Tibial artery (tissue), 4 donors: ENCODE measurements at regions not wholly inside any gene's neighbourhood (a gene's known extent, or its start where the extent isn't known, plus 50 kb on each side); places are given as distances from the start of the nearest gene placed in this dataset.

ENCODE experiments used
- DNase-seq, 2 donors: peaks; one replicate each; pipeline ENCODE4 v3.0.0-alpha.2; 2019
- H3K27ac ChIP-seq, 2 donors: fragments of 200-600 bp; sonication (generic) in 1 of 2; 1 replicate in 1 of 2; 2 replicates in 1 of 2; pipeline ENCODE4 v1.5.1; 2018 to 2019; ENCODE audit warnings: mild to moderate bottlenecking in 1 of 2
- H3K27me3 ChIP-seq, 2 donors: fragments of 200-600 bp; sonication (generic) in 1 of 2; one replicate each; pipeline versions ENCODE4 v1.5.1 to v1.6.0; 2016 to 2019
- H3K36me3 ChIP-seq, 3 donors: fragments of 200-600 bp; sonication (generic) in 2 of 3; one replicate each; pipeline ENCODE4 v1.5.1; 2016 to 2019; ENCODE audit warnings: mild to moderate bottlenecking in 2 of 3
- H3K4me1 ChIP-seq, 4 donors: fragments of 200-600 bp; sonication (generic) in 2 of 4; 1 replicate in 3 of 4; 2 replicates in 1 of 4; pipeline ENCODE4 v1.5.1; 2016 to 2019
- H3K4me3 ChIP-seq, 2 donors: fragments of 200-600 bp; sonication (generic) in 1 of 2; 1 replicate in 1 of 2; 2 replicates in 1 of 2; pipeline ENCODE4 v1.5.1; 2018 to 2019; ENCODE audit warnings: mild to moderate bottlenecking in 2 of 2
- H3K9me3 ChIP-seq, 3 donors: fragments of 200-600 bp; sonication (generic) in 1 of 3; one replicate each; pipeline ENCODE4 v1.5.1; 2016 to 2019
- intact Hi-C: fragments of 100-400 bp; cut with DNase I; formaldehyde crosslinking; loops from one replicate; pipeline ENCODE4 v1.15.0; 2023; ENCODE audit warnings: low total_unique reads
- TF ChIP-seq, protein P1 (sequence below), 2 experiments: fragments of 200-600 bp in 1 of 2; fragments of 450-650 bp in 1 of 2; IDR thresholded peaks; one replicate each; pipeline ENCODE4 v1.5.1; 2017 to 2019; ENCODE audit warnings: antibody characterized with exemption in 2 of 2, mild to moderate bottlenecking in 1 of 2, moderate library complexity in 1 of 2

- Histone ChIP-seq H3K27ac (no peak overlapping the region), H3K4me1 (peaks cover 0 to 6% (median 0%) of the 10 kb centered on the region in 4 donors), H3K9me3 (no peaks in the 10 kb centered on the region), H3K4me3 (no peak overlapping the region), H3K27me3 (no peaks in the 10 kb centered on the region), H3K36me3 (no peaks in the 10 kb centered on the region)
- TF ChIP-seq, protein P1, sequence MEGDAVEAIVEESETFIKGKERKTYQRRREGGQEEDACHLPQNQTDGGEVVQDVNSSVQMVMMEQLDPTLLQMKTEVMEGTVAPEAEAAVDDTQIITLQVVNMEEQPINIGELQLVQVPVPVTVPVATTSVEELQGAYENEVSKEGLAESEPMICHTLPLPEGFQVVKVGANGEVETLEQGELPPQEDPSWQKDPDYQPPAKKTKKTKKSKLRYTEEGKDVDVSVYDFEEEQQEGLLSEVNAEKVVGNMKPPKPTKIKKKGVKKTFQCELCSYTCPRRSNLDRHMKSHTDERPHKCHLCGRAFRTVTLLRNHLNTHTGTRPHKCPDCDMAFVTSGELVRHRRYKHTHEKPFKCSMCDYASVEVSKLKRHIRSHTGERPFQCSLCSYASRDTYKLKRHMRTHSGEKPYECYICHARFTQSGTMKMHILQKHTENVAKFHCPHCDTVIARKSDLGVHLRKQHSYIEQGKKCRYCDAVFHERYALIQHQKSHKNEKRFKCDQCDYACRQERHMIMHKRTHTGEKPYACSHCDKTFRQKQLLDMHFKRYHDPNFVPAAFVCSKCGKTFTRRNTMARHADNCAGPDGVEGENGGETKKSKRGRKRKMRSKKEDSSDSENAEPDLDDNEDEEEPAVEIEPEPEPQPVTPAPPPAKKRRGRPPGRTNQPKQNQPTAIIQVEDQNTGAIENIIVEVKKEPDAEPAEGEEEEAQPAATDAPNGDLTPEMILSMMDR (IDR thresholded peaks at IDR 0.05), result no peak
- intact Hi-C loops, result no loop called here
- DNase-seq, result no peak
Observed at GRCh38 chr10:84829131-84829530, 500.7 kb downstream of the CCSER2 start.

DNA sequence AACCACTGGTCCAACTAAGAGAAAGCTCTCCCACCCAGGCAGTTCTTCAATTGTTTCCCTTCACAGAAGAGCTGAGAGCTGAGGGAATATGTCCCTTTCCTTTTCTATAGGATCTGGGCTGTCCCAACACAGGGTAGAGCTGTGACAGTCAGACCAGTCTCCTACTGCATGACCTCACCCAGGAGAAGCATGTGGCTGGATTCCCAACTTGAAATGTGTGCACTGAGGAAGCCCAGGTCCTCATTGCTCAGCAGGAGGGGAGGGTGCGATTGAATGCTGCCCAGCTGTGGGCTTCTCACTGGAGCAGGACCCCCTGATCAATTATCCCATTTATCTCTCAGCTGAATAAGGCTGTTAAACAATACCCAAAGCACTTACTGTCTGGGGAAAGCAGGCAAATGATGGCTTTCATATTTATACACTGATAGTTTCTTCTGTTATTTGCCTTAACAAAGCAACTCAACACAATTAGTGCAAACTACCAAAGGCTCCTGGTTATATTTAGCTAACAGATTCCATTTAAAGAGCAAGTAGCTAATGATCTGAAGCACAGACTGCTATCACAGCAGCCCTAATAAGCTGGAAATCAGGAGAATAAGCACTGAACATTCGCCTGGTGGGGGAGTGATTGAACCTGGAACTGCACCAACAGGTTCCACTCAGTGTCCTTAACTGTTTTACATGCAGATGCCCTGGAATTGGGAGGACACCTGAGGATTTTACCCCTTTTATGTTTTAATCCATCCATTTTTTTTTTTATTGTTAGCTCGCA is 508.8 kb downstream of the CCSER2 start:
- intact Hi-C loops, result no loop called here
- TF ChIP-seq, protein P1 (IDR thresholded peaks at IDR 0.05), result no peak
- no peaks in the 10 kb centered on the region for H3K36me3 ChIP-seq
- no peak overlapping the region for H3K4me3 ChIP-seq
- no peak for DNase-seq
- no peak overlapping the region for H3K27ac ChIP-seq
- H3K9me3 ChIP-seq, result no peaks in the 10 kb centered on the region
- H3K27me3 ChIP-seq, result no peaks in the 10 kb centered on the region
- H3K4me1 ChIP-seq, result no peaks in the 10 kb centered on the region

GRCh38 chr10:84837877-84838276 is 509.5 kb downstream of the CCSER2 start:
- no peak overlapping the region for H3K4me3 ChIP-seq
- TF ChIP-seq, protein P1 (IDR thresholded peaks at IDR 0.05), result no peak
- no peak overlapping the region for H3K27ac ChIP-seq
- no peaks in the 10 kb centered on the region for H3K36me3 ChIP-seq
- no peaks in the 10 kb centered on the region for H3K9me3 ChIP-seq
- no peaks in the 10 kb centered on the region for H3K27me3 ChIP-seq
- no peaks in the 10 kb centered on the region for H3K4me1 ChIP-seq
- DNase-seq, result no peak
- intact Hi-C loops, result no loop called here

DNA sequence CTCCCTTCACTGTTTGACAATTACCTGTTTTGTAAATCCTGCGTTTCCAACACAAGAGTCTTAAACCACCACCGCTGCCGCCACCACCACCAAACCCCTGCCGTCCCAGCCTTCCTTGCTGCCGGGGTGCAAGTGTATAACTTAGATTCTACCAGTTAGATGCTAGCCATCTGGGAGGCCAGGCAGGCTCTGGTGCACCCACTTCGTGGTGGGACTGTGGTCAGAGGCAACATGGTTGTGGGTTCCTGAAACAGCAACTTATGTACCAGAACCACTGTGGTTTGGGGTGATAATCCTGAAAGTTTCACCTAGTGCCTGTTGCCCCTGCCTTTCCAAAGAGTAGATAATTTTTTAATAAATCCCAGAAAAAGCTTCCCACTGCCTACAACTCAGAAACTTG is 510.5 kb downstream of the CCSER2 start:
- no peak overlapping the region for H3K27ac ChIP-seq
- intact Hi-C loops, result no loop called here
- no peaks in the 10 kb centered on the region for H3K9me3 ChIP-seq
- DNase-seq, result no peak
- H3K4me1 ChIP-seq, result no peaks in the 10 kb centered on the region
- no peaks in the 10 kb centered on the region for H3K27me3 ChIP-seq
- TF ChIP-seq, protein P1 (IDR thresholded peaks at IDR 0.05), result no peak
- no peak overlapping the region for H3K4me3 ChIP-seq
- no peaks in the 10 kb centered on the region for H3K36me3 ChIP-seq

DNA sequence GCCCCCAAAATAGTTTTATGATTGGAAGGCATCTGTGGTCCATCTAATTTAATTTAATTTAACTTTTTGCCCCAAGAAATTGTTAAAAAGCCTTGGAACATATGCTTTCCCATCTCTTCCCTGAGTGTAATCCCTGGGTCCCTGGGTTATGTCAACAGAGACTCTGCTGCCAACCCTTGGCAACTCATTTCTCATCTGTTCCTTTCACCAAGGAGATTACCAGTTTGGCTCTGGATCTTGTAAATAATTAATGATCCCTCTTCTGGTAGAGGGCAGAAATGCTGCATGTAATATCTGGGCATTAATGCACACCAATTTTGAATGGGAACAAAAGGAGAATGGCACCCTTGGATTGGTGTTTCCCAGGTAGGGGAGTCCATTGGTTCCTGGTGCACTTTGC is 514.2 kb downstream of the CCSER2 start:
- H3K36me3 ChIP-seq, result no peaks in the 10 kb centered on the region
- intact Hi-C loops, result no loop called here
- no peaks in the 10 kb centered on the region for H3K9me3 ChIP-seq
- H3K27ac ChIP-seq, result no peak overlapping the region
- DNase-seq, result no peak
- H3K4me3 ChIP-seq, result no peak overlapping the region
- no peaks in the 10 kb centered on the region for H3K4me1 ChIP-seq
- H3K27me3 ChIP-seq, result no peaks in the 10 kb centered on the region
- TF ChIP-seq, protein P1 (IDR thresholded peaks at IDR 0.05), result no peak
